MM.1S (cell line): ENCODE measurements at regions not wholly inside any gene's neighbourhood (a gene's known extent, or its start where the extent isn't known, plus 50 kb on each side); places are given as distances from the start of the nearest gene placed in this dataset.

Experiments used
- DNase-seq: peaks from one replicate; pipeline ENCODE4 v3.0.0-alpha.2; 2015
- H2AFZ ChIP-seq: fragments of 300-600 bp; sonication (generic); 2 replicates; pipeline ENCODE4 v1.6.0; 2016; ENCODE audit warnings: antibody characterized with exemption, low read length
- H3F3A ChIP-seq: fragments of 300-600 bp; sonication (generic); 2 replicates; pipeline ENCODE4 v1.6.1; 2016; ENCODE audit warnings: mild to moderate bottlenecking, antibody characterized with exemption, low read length, moderate library complexity, mixed read lengths; ENCODE audit not compliant: insufficient read depth
- H3K27ac ChIP-seq: fragments of 300-600 bp; sonication (generic); 2 replicates; pipeline ENCODE4 v1.5.1; 2016; ENCODE audit warnings: mild to moderate bottlenecking, low read length
- H3K27me3 ChIP-seq: fragments of 300-600 bp; sonication (generic); replicated peaks from 2 replicates; pipeline ENCODE4 v1.6.0; 2016; ENCODE audit warnings: low read length; ENCODE audit not compliant: insufficient read depth
- H3K36me3 ChIP-seq: fragments of 300-600 bp; sonication (generic); replicated peaks from 2 replicates; pipeline ENCODE4 v1.6.1; 2016; ENCODE audit warnings: mild to moderate bottlenecking, low read length, mixed read lengths; ENCODE audit not compliant: insufficient read depth
- H3K4me1 ChIP-seq: fragments of 300-600 bp; sonication (generic); 2 replicates; pipeline ENCODE4 v1.6.1; 2016; ENCODE audit warnings: low read length, mixed read lengths
- H3K4me2 ChIP-seq: fragments of 300-600 bp; sonication (generic); 2 replicates; pipeline ENCODE4 v1.6.0; 2016; ENCODE audit warnings: low read depth, low read length
- H3K4me3 ChIP-seq: fragments of 300-600 bp; sonication (generic); 2 replicates; pipeline ENCODE4 v1.5.1; 2016; ENCODE audit warnings: low read length, mixed read lengths
- H3K79me2 ChIP-seq: fragments of 300-600 bp; sonication (generic); 2 replicates; pipeline ENCODE4 v1.6.1; 2016; ENCODE audit warnings: mixed run types, low read length, mixed read lengths
- H3K9ac ChIP-seq: fragments of 300-600 bp; sonication (generic); 2 replicates; pipeline ENCODE4 v1.6.1; 2016; ENCODE audit warnings: low read length, mixed read lengths
- H3K9me2 ChIP-seq: fragments of 300-600 bp; sonication (generic); replicated peaks from 2 replicates; pipeline ENCODE4 v1.6.1; 2016; ENCODE audit warnings: mild to moderate bottlenecking, low read length, mixed read lengths; ENCODE audit not compliant: insufficient read depth
- H3K9me3 ChIP-seq: fragments of 300-600 bp; sonication (generic); replicated peaks from 2 replicates; pipeline ENCODE4 v1.6.1; 2016; ENCODE audit warnings: mild to moderate bottlenecking, low read length, mixed read lengths; ENCODE audit not compliant: insufficient read depth
- H4K20me1 ChIP-seq: fragments of 300-600 bp; sonication (generic); 2 replicates; pipeline ENCODE4 v1.6.1; 2016; ENCODE audit warnings: mild to moderate bottlenecking, low read length, moderate library complexity, mixed read lengths; ENCODE audit not compliant: insufficient read depth
- EZH2 ChIP-seq: fragments of 300-600 bp; sonication (generic); optimal IDR thresholded peaks from 2 replicates; pipeline ENCODE3; 2017; ENCODE audit warnings: low read depth, mild to moderate bottlenecking, antibody characterized with exemption, low read length, mixed read lengths
- EZH2phosphoT487 ChIP-seq: fragments of 300-600 bp; sonication (generic); IDR thresholded peaks from 2 replicates; pipeline ENCODE4 v1.6.1; 2018; ENCODE audit warnings: antibody characterized with exemption, low read length
- TF ChIP-seq, protein P1 (sequence below): fragments of 300-600 bp; sonication (generic); IDR thresholded peaks from 2 replicates; pipeline ENCODE4 v1.5.1; 2016; ENCODE audit warnings: antibody characterized with exemption, low read length, mixed read lengths

DNA sequence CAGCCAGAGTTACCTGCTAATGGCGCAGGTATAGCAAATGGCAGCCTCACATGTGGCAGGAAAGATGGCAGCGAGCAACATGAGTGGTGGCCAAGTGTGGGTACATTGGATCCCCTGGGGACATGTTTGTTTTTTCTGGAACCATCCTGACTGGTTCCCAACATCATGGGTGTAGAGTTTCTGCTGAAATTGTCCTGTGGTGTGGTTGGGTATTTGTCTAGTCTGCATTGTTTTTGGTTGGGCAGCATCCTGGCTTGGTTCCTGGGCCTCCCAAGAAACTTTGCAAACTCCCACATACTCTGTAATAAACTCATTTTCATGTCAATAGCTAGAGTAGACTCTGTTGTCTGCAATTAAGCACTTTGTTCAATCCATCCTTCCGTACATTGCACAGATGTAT, 282.6 kb downstream of the CDC5L start:
- H3K9me3 ChIP-seq: no peaks in the 10 kb centered on the region
- H3K4me3 ChIP-seq: no peak overlapping the region
- no peaks in the 10 kb centered on the region for H3K79me2 ChIP-seq
- H3K36me3 ChIP-seq: no peaks in the 10 kb centered on the region
- no peaks in the 10 kb centered on the region for H3F3A ChIP-seq
- H3K9ac ChIP-seq: no peak overlapping the region
- H3K4me2 ChIP-seq: no peak overlapping the region
- no peaks in the 10 kb centered on the region for H4K20me1 ChIP-seq
- H3K27me3 ChIP-seq: no peaks in the 10 kb centered on the region
- no peak for DNase-seq
- H3K27ac ChIP-seq: no peak overlapping the region
- H2AFZ ChIP-seq: no peak overlapping the region
- TF ChIP-seq, protein P1, sequence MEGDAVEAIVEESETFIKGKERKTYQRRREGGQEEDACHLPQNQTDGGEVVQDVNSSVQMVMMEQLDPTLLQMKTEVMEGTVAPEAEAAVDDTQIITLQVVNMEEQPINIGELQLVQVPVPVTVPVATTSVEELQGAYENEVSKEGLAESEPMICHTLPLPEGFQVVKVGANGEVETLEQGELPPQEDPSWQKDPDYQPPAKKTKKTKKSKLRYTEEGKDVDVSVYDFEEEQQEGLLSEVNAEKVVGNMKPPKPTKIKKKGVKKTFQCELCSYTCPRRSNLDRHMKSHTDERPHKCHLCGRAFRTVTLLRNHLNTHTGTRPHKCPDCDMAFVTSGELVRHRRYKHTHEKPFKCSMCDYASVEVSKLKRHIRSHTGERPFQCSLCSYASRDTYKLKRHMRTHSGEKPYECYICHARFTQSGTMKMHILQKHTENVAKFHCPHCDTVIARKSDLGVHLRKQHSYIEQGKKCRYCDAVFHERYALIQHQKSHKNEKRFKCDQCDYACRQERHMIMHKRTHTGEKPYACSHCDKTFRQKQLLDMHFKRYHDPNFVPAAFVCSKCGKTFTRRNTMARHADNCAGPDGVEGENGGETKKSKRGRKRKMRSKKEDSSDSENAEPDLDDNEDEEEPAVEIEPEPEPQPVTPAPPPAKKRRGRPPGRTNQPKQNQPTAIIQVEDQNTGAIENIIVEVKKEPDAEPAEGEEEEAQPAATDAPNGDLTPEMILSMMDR: no peak
- no peak for TF ChIP-seq EZH2
- TF ChIP-seq EZH2phosphoT487: no peak
- H3K9me2 ChIP-seq: no peaks in the 10 kb centered on the region
- no peaks in the 10 kb centered on the region for H3K4me1 ChIP-seq

DNA sequence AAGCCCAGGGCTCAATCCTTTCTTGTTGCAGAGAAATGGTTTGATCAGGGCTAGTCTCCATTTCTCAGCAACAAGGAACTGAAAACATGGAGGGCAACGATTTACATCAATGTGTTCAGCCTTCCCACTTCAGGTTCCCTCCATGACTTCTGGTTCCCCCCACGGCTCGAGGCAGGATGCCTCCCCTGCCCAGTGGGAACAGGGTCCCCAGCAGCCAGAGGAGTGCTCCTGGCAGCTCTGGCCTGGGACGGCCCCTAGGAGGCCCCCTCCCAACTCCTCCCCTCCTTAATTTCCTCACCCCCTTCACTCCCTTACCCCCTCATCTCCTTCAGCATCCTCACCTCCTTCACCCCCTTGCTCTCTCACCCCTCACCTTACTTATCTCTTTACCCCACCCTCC, 283.8 kb downstream of the CDC5L start:
- Histone ChIP-seq H3K27ac (no peak overlapping the region), H3K9me3 (no peaks in the 10 kb centered on the region), H3K9ac (no peak overlapping the region), H4K20me1 (no peaks in the 10 kb centered on the region), H3F3A (no peaks in the 10 kb centered on the region), H3K27me3 (no peaks in the 10 kb centered on the region), H3K9me2 (no peaks in the 10 kb centered on the region), H3K79me2 (no peaks in the 10 kb centered on the region), H2AFZ (no peak overlapping the region), H3K4me1 (no peaks in the 10 kb centered on the region), H3K36me3 (no peaks in the 10 kb centered on the region), H3K4me3 (no peak overlapping the region), H3K4me2 (no peak overlapping the region)
- no peak for DNase-seq
- TF ChIP-seq, protein P1: no peak
- TF ChIP-seq EZH2phosphoT487 (no peak), EZH2 (no peak)

DNA sequence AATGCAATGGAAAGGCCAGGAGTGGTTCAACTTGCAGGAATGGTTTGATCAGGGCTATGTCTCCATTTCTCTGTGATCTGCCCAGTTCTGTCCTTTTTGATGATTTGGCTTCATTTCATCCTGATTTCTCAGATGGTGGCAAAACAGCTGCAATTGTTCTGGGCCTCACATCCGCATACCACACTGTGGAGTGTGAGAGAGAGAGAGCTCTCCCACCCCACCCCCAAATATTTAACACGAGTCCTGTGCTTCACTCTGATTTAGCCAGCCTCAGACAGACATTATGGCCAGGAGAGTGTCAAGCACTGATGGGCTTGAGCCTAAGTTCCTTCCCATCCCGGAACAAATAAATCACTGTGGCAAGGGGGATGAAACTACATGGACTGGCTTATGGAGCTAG, 284.6 kb downstream of the CDC5L start:
- no peak for DNase-seq
- Histone ChIP-seq H3K79me2 (no peaks in the 10 kb centered on the region), H2AFZ (no peak overlapping the region), H4K20me1 (no peaks in the 10 kb centered on the region), H3K36me3 (no peaks in the 10 kb centered on the region), H3K9ac (no peak overlapping the region), H3F3A (no peaks in the 10 kb centered on the region), H3K9me3 (no peaks in the 10 kb centered on the region), H3K4me2 (no peak overlapping the region), H3K9me2 (no peaks in the 10 kb centered on the region), H3K27ac (no peak overlapping the region), H3K27me3 (no peaks in the 10 kb centered on the region), H3K4me1 (no peaks in the 10 kb centered on the region), H3K4me3 (no peak overlapping the region)
- TF ChIP-seq EZH2 (no peak), EZH2phosphoT487 (no peak)
- TF ChIP-seq, protein P1: no peak
